ENCODE measurements at regions not wholly inside any gene's neighbourhood (a gene's known extent, or its start where the extent isn't known, plus 50 kb on each side); places are given as distances from the start of the nearest gene placed in this dataset.

DNA sequence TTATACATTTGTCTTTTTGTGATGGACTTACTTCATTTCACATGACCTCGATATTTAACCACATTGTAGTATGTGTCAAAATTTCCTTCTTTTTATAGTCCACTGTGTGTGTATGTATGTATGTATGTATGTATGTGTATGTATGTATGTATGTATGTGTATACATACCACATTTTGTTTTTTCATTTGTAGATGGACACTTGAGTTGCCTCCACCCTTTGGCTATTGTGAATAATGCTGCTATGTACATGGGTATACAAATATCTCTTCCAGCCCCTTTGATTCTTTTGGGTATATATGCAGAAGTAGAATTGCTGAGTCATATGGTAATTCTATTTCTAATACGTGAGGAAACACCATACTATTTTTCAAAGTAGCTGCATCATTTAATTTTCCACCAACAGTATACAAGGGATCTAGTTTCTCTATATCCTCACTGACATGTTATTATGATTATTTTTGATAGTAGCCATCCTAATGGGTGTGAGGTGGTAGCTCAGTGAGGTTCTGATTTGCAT lies 228.2 kb downstream of the OPA1 start (continued):
- no peak for TF ChIP-seq CHD7 (IDR thresholded peaks at IDR 0.05; ENCODE audit: insufficient replicate concordance, low read length)
- no peak for TF ChIP-seq MAX (IDR thresholded peaks at IDR 0.05)
- TF ChIP-seq EP300 (IDR thresholded peaks at IDR 0.05; ENCODE audit: borderline replicate concordance in 1 of 2, low read depth in 2 of 2, low read length in 2 of 2) = no peak
- TF ChIP-seq SP4 (IDR thresholded peaks at IDR 0.05; ENCODE audit: low read length) = no peak

Measured in H1 (cell line).